HG03442 (cell line): ENCODE measurements at regions not wholly inside any gene's neighbourhood (a gene's known extent, or its start where the extent isn't known, plus 50 kb on each side); places are given as distances from the start of the nearest gene placed in this dataset.

Experiments used
- ATAC-seq: cut with Tn5 transposase; IDR thresholded peaks from one replicate; pipeline ENCODE4 v1.9.1; 2021; ENCODE audit warnings: mild to moderate bottlenecking, moderate library complexity; ENCODE audit not compliant: unreplicated experiment

GRCh38 chr4:176005766-176006165, 59.9 kb upstream of the WDR17 start:
- ATAC-seq, result no peak

DNA sequence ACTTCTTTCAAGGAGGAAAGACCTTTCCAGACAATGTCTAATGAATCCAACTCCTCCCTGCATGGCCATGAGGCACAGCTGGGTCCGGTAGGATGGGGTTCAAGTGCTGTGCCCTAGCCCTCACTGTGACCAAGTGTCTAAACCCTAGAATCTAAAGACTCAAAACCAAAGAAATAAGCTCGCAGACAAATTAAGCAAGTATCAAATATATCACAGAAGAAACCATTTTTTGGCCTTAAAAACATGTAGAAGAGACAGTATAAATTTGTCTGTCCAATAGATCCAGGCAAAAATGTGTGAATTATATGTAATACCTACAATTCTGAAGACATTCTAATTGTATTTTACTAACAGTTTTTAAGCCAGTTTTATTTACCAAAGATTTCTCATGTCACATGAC, 56.4 kb upstream of the WDR17 start:
- no peak for ATAC-seq

DNA sequence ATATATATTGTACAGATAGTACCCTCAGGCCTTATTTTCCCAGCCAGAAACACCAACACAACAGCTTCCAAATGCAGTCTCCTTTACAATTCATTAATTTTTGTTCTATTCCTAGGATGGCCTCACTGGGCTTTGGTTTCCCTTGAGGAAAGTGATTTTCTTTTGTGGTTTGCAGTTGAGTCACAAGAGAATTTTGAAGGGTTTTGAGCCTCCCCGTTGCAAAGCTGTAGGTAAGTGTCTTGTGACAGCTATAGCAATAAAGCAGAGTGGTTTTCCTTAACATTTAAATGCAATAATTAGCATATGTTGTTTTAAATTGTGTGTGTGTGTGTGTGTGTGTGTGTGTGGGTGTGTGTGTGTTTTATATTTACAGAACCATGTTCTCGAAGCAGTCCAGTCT, 54.1 kb upstream of the WDR17 start:
- peak; percentile 25 for ATAC-seq

DNA sequence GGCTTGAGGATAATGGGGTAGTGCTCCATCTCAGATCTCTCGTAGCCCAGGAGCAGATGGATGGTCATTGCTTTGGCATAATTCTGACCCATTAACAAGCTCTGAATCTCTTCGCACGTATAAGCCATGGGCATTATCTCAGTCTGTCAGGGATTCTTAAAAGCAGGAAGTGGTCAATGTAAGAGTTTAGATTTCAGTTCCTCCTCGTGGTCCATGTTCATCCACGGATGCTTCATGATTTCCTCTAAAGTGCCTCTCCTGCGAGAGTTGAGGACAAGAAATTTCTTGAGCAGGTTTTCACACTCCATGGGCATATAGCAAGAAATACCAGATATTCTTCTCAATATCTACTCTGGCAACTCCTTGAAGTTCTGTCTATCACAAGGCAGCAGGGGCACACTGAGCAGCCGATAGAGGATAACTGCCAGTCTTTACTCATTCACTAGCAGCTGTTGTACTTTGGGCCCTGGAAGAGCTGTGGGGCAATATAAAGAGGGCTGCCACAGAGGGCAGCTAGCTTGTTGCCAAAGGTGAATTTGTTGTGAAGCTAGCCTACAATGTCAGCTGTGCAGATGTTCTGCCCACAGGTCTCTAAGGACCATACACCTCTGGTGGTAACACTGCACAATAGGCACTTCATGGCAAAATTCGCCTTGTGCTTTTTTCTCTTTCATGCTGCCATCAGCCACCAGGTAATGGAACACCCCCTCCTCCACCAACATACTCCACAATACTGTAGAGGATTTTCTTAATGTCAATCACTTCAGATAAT, 52.0 kb upstream of the WDR17 start:
- ATAC-seq, result peak; percentile 86

GRCh38 chr4:176014583-176015108, 51.0 kb upstream of the WDR17 start:
- no peak for ATAC-seq
